IMR-90 (cell line): ENCODE measurements at regions not wholly inside any gene's neighbourhood (a gene's known extent, or its start where the extent isn't known, plus 50 kb on each side); places are given as distances from the start of the nearest gene placed in this dataset.
A peak's percentile ranks its signal among the peaks of the same experiment; 100 is the strongest.

Experiments
- CEBPB ChIP-seq: IDR thresholded peaks from 2 replicates; pipeline ENCODE4 v1.6.1; 2012; ENCODE audit warnings: low read depth, low read length, improper control_type of control experiment
- CHD1 ChIP-seq: IDR thresholded peaks from 2 replicates; pipeline ENCODE4 v1.6.1; 2012; ENCODE audit warnings: low read depth, low read length, improper control_type of control experiment
- FOS ChIP-seq: fragments of 150-350 bp; IDR thresholded peaks from 2 replicates; pipeline ENCODE4 v1.6.1; 2016; ENCODE audit warnings: low read depth, low read length
- MAZ ChIP-seq: IDR thresholded peaks from 2 replicates; pipeline ENCODE4 v1.6.1; 2012; ENCODE audit warnings: low read depth, mild to moderate bottlenecking, low read length, improper control_type of control experiment, moderate library complexity, borderline replicate concordance
- MXI1 ChIP-seq: IDR thresholded peaks from 2 replicates; pipeline ENCODE4 v1.6.1; 2012; ENCODE audit warnings: low read depth, mild to moderate bottlenecking, low read length, moderate library complexity, borderline replicate concordance
- POLR2A ChIP-seq: IDR thresholded peaks from 2 replicates; pipeline ENCODE4 v1.6.1; 2012; ENCODE audit warnings: mild to moderate bottlenecking, low read depth, low read length
- RAD21 ChIP-seq: IDR thresholded peaks from 2 replicates; pipeline ENCODE4 v1.6.1; 2012; ENCODE audit warnings: low read length, improper control_type of control experiment
- RCOR1 ChIP-seq: IDR thresholded peaks from 2 replicates; pipeline ENCODE4 v1.6.1; 2012; ENCODE audit warnings: mild to moderate bottlenecking, low read length, improper control_type of control experiment; ENCODE audit not compliant: insufficient replicate concordance
- SMC3 ChIP-seq: fragments of 150-350 bp; IDR thresholded peaks from 2 replicates; pipeline ENCODE4 v1.6.1; 2016; ENCODE audit warnings: low read depth, mild to moderate bottlenecking, antibody characterized with exemption, low read length, moderate library complexity
- TF ChIP-seq, protein P1 (sequence below): conservative IDR thresholded peaks from 2 replicates; pipeline ENCODE4 v1.5.1; 2012; ENCODE audit warnings: mild to moderate bottlenecking, low read depth, low read length, improper control_type of control experiment

DNA sequence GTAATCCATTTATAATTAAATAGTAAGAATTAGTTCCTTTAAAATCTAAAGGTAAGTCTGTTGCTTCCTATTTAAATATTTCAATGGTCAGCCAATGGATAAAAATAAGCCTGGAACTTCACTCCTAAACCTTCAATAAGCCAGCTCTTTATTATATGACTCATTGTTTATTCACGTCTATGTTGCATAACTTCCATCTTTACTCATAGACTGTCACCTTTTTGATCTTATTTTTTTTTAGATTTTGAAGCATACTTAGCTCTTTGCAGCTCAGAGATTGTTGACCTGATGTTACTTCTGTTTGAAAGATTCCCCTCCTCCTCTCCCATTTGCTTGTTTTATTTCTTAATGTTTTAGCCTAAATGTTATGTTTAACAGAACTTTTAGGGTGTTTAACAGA is 1571.2 kb upstream of the RAG2 start:
- TF ChIP-seq, protein P1, sequence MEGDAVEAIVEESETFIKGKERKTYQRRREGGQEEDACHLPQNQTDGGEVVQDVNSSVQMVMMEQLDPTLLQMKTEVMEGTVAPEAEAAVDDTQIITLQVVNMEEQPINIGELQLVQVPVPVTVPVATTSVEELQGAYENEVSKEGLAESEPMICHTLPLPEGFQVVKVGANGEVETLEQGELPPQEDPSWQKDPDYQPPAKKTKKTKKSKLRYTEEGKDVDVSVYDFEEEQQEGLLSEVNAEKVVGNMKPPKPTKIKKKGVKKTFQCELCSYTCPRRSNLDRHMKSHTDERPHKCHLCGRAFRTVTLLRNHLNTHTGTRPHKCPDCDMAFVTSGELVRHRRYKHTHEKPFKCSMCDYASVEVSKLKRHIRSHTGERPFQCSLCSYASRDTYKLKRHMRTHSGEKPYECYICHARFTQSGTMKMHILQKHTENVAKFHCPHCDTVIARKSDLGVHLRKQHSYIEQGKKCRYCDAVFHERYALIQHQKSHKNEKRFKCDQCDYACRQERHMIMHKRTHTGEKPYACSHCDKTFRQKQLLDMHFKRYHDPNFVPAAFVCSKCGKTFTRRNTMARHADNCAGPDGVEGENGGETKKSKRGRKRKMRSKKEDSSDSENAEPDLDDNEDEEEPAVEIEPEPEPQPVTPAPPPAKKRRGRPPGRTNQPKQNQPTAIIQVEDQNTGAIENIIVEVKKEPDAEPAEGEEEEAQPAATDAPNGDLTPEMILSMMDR, result no peak
- TF ChIP-seq CEBPB, result peak; percentile 32; the same call in 1 of the 2 replicates
- TF ChIP-seq POLR2A, result no peak
- no peak for TF ChIP-seq CHD1
- no peak for TF ChIP-seq MAZ
- no peak for TF ChIP-seq FOS
- TF ChIP-seq MXI1, result no peak
- TF ChIP-seq RCOR1, result no peak
- no peak for TF ChIP-seq RAD21
- no peak for TF ChIP-seq SMC3
